Prostate gland (tissue), 2 donors: ENCODE measurements at regions not wholly inside any gene's neighbourhood (a gene's known extent, or its start where the extent isn't known, plus 50 kb on each side); places are given as distances from the start of the nearest gene placed in this dataset.

ENCODE experiments used
- DNase-seq: peaks from one replicate; pipeline ENCODE4 v3.0.0-alpha.2; 2019; ENCODE audit warnings: low spot score
- H3K27ac ChIP-seq, 2 donors: fragments of 200-600 bp; sonication (generic); 2 replicates each; pipeline ENCODE4 v1.5.1; 2017 to 2019
- H3K27me3 ChIP-seq: fragments of 200-600 bp; sonication (generic); replicated peaks from 2 replicates; pipeline ENCODE4 v1.5.1; 2019; ENCODE audit not compliant: insufficient read depth
- H3K36me3 ChIP-seq, 2 donors: fragments of 200-600 bp; sonication (generic); 1 replicate in 1 of 2; 2 replicates in 1 of 2; pipeline versions ENCODE4 v1.5.1 to v1.8.1; 2017 to 2019
- H3K4me1 ChIP-seq: fragments of 200-600 bp; sonication (generic); replicated peaks from 2 replicates; pipeline ENCODE4 v1.5.1; 2019
- H3K4me3 ChIP-seq, 2 donors: fragments of 200-600 bp; sonication (generic); 2 replicates each; pipeline ENCODE4 v1.5.1; 2017 to 2019
- H3K9me3 ChIP-seq: fragments of 200-600 bp; sonication (generic); 2 replicates; pipeline ENCODE4 v1.5.1; 2017
- CTCF ChIP-seq, 4 experiments: fragments of 200-600 bp in 2 of 4; fragments of 450-650 bp in 2 of 4; sonication (generic) in 2 of 4; IDR thresholded peaks; 1 replicate in 3 of 4; 2 replicates in 1 of 4; pipeline ENCODE4 v1.5.1; 2016 to 2019; ENCODE audit warnings: antibody characterized with exemption in 4 of 4, mild to moderate bottlenecking in 2 of 4, moderate library complexity in 2 of 4
- POLR2A ChIP-seq: fragments of 450-650 bp; IDR thresholded peaks from one replicate; pipeline ENCODE4 v1.6.1; 2016; ENCODE audit warnings: antibody characterized with exemption, mild to moderate bottlenecking
- POLR2AphosphoS5 ChIP-seq: sonication (generic); formaldehyde crosslinking; IDR thresholded peaks from one replicate; pipeline ENCODE4 v1.6.1; 2017; ENCODE audit warnings: antibody characterized with exemption
- WGBS: methylation state at CpG from one replicate; pipeline ENCODE4 v1.1.5; 2018; 5-methylcytosine and 5-hydroxymethylcytosine counted together
- intact Hi-C: fragments of 100-400 bp; cut with DNase I; formaldehyde crosslinking; loops from one replicate; pipeline ENCODE4 v1.14.2; 2022

DNA sequence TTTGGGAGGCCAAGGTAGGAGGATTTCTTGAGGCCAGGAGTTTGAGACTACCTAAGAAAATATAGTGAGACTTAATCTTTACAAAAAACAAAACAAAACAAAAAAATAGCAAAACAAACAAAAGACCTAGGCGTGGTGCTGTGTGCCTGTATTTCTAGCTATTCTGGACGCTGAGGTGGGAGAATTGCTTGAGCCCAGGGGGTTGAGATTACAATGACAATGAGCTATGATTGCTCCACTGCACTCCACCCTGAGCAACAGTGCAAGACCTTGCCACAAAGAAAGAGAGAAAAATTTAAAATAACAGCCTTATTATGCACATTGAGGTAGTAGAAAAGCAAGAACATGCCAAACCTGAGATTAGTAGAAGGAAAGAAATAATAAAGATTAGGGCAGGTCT, 657.7 kb downstream of the PDHA2 start:
- no peak for TF ChIP-seq CTCF (IDR thresholded peaks at IDR 0.05)
- TF ChIP-seq POLR2AphosphoS5 = no peak
- TF ChIP-seq POLR2A = no peak
- Histone ChIP-seq H3K27ac (no peak overlapping the region), H3K27me3 (no peaks in the 10 kb centered on the region), H3K36me3 (no peaks in the 10 kb centered on the region), H3K4me3 (no peak overlapping the region), H3K4me1 (no peaks in the 10 kb centered on the region), H3K9me3 (no peaks in the 10 kb centered on the region)
- no peak for DNase-seq
- intact Hi-C loops = no loop called here
- WGBS = 77% methylated on average over 2 of the region's 2 CpGs

DNA sequence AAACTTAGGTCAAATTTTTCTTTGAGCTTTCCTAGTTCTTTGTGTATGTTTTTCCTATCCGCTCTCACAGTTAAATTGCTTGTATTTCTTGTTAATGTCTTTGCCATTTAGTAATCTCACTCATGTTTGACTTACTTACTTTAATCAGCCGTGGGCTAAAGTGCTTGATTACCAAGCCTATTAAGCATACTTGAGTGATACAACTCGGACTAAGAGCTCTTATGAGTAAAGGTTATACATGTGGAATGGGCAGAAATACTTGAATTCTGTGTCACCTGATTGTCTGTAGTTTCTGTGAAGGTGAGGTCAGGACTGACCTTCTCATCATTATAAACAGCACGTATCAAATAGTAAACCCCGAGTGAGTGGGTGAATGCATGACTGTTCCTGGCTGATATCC, 664.5 kb downstream of the PDHA2 start:
- no peaks in the 10 kb centered on the region for H3K36me3 ChIP-seq
- no peaks in the 10 kb centered on the region for H3K9me3 ChIP-seq
- no peak overlapping the region for H3K27ac ChIP-seq
- intact Hi-C loops = no loop called here
- TF ChIP-seq POLR2AphosphoS5 = no peak
- TF ChIP-seq CTCF (IDR thresholded peaks at IDR 0.05) = no peak
- no peak for TF ChIP-seq POLR2A
- H3K27me3 ChIP-seq = no peaks in the 10 kb centered on the region
- H3K4me3 ChIP-seq = no peak overlapping the region
- no peak for DNase-seq
- 54% methylated on average over 5 of the region's 5 CpGs for WGBS
- no peaks in the 10 kb centered on the region for H3K4me1 ChIP-seq

DNA sequence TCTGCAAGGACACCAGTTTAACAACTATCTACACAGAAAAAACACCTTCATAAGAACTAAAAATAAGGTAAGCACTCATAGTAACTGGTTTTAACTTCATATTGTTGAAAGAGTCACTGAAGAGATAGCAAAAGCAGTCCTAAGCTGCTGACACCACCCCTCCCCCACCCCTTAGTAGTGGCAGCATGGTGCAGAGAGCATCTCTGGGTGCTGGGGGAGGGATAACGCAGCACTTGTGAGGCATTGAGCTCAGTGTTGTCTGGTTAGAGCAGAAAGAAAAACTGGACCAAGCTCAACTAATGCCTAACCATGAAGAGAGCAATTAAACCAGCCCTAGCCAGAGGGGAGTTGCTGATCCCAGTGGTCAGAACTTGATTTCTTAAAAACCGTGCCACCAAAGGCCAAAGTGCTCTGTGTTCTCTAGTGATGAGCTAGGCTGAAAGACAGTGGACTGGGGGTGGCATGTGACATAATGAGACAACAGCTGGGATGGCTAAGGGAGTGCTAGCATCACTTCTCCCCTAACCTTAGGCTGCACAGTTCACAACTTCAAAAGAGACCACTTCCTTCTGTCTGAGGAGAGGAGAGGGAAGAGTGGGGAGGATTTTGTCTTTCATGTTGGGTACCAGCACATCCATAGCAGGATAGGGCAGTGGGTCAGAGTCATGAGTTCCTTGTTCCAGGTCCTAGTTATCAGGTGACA, 669.3 kb downstream of the PDHA2 start:
- Histone ChIP-seq H3K4me3 (no peak overlapping the region), H3K9me3 (no peaks in the 10 kb centered on the region), H3K36me3 (no peaks in the 10 kb centered on the region), H3K27me3 (no peaks in the 10 kb centered on the region), H3K4me1 (no peaks in the 10 kb centered on the region), H3K27ac (no peak overlapping the region)
- intact Hi-C loops = no loop called here
- no peak for TF ChIP-seq POLR2A
- no peak for TF ChIP-seq CTCF (IDR thresholded peaks at IDR 0.05)
- TF ChIP-seq POLR2AphosphoS5 = no peak
- no peak for DNase-seq
- 88% methylated on average over 2 of the region's 2 CpGs for WGBS

- H3K27me3 ChIP-seq = no peaks in the 10 kb centered on the region
- DNase-seq = no peak
- 26% methylated on average over 1 of the region's 1 CpG for WGBS
- H3K36me3 ChIP-seq = no peaks in the 10 kb centered on the region
- H3K4me3 ChIP-seq = no peak overlapping the region
- no peaks in the 10 kb centered on the region for H3K4me1 ChIP-seq
- intact Hi-C loops = no loop called here
- H3K9me3 ChIP-seq = no peaks in the 10 kb centered on the region
- H3K27ac ChIP-seq = no peak overlapping the region
- no peak for TF ChIP-seq CTCF (IDR thresholded peaks at IDR 0.05)
- TF ChIP-seq POLR2A = no peak
- TF ChIP-seq POLR2AphosphoS5 = no peak
These were observed 679.4 kb downstream of the PDHA2 start for GRCh38 chr4:96519291-96519690.

DNA sequence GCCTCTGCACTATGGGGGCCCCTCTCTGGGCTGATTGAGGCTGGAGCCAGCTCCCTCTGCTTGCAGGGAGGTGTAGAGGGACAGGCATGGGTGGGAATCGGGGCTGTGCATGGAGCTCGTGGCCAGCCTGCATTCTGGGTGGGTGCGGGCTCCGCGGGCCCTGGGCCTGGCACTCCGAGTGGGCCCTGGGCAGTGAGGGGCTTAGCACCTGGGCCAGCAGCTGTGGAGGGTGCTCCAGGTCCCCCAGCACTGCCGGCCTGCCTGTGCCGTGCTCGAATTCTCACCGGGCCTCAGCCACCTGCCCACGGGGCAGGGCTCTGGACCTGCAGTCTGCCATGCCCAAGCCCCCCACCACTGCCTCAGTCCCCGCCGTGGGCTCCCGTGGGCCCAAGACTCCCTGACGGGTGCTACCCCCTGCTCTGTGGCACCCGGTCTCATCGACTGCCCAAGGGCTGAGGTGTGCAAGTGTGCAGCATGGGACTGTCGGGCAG, 681.2 kb downstream of the PDHA2 start:
- Histone ChIP-seq H3K27ac (no peak overlapping the region), H3K36me3 (no peaks in the 10 kb centered on the region), H3K4me3 (no peak overlapping the region), H3K4me1 (no peaks in the 10 kb centered on the region), H3K27me3 (no peaks in the 10 kb centered on the region), H3K9me3 (no peaks in the 10 kb centered on the region)
- intact Hi-C loops = no loop called here
- TF ChIP-seq POLR2AphosphoS5 = no peak
- TF ChIP-seq CTCF (IDR thresholded peaks at IDR 0.05) = no peak
- TF ChIP-seq POLR2A = no peak
- no peak for DNase-seq
- WGBS = 90% methylated on average over 11 of the region's 18 CpGs
